ENCODE measurements at regions not wholly inside any gene's neighbourhood (a gene's known extent, or its start where the extent isn't known, plus 50 kb on each side); places are given as distances from the start of the nearest gene placed in this dataset.

- peak; percentile 87 for DNase-seq
These were observed 98.8 kb downstream of the GCNT1 start for GRCh38 chr9:76557674-76558225.

- DNase-seq: no peak
These were observed 99.5 kb downstream of the GCNT1 start for GRCh38 chr9:76558465-76558864.

GRCh38 chr9:76559286-76559685, 100.3 kb downstream of the GCNT1 start:
- DNase-seq: no peak

GRCh38 chr9:76560481-76560922, 101.5 kb downstream of the GCNT1 start:
- peak; percentile 88 for DNase-seq

GRCh38 chr9:76561050-76561713, 102.2 kb downstream of the GCNT1 start:
- DNase-seq: no peak
